MM.1S (cell line): ENCODE measurements at regions not wholly inside any gene's neighbourhood (a gene's known extent, or its start where the extent isn't known, plus 50 kb on each side); places are given as distances from the start of the nearest gene placed in this dataset.

Experiments used
- DNase-seq: peaks from one replicate; pipeline ENCODE4 v3.0.0-alpha.2; 2015
- H2AFZ ChIP-seq: fragments of 300-600 bp; sonication (generic); 2 replicates; pipeline ENCODE4 v1.6.0; 2016; ENCODE audit warnings: antibody characterized with exemption, low read length
- H3F3A ChIP-seq: fragments of 300-600 bp; sonication (generic); 2 replicates; pipeline ENCODE4 v1.6.1; 2016; ENCODE audit warnings: mild to moderate bottlenecking, antibody characterized with exemption, low read length, moderate library complexity, mixed read lengths; ENCODE audit not compliant: insufficient read depth
- H3K27ac ChIP-seq: fragments of 300-600 bp; sonication (generic); 2 replicates; pipeline ENCODE4 v1.5.1; 2016; ENCODE audit warnings: mild to moderate bottlenecking, low read length
- H3K27me3 ChIP-seq: fragments of 300-600 bp; sonication (generic); replicated peaks from 2 replicates; pipeline ENCODE4 v1.6.0; 2016; ENCODE audit warnings: low read length; ENCODE audit not compliant: insufficient read depth
- H3K36me3 ChIP-seq: fragments of 300-600 bp; sonication (generic); replicated peaks from 2 replicates; pipeline ENCODE4 v1.6.1; 2016; ENCODE audit warnings: mild to moderate bottlenecking, low read length, mixed read lengths; ENCODE audit not compliant: insufficient read depth
- H3K4me1 ChIP-seq: fragments of 300-600 bp; sonication (generic); 2 replicates; pipeline ENCODE4 v1.6.1; 2016; ENCODE audit warnings: low read length, mixed read lengths
- H3K4me2 ChIP-seq: fragments of 300-600 bp; sonication (generic); 2 replicates; pipeline ENCODE4 v1.6.0; 2016; ENCODE audit warnings: low read depth, low read length
- H3K4me3 ChIP-seq: fragments of 300-600 bp; sonication (generic); 2 replicates; pipeline ENCODE4 v1.5.1; 2016; ENCODE audit warnings: low read length, mixed read lengths
- H3K79me2 ChIP-seq: fragments of 300-600 bp; sonication (generic); 2 replicates; pipeline ENCODE4 v1.6.1; 2016; ENCODE audit warnings: mixed run types, low read length, mixed read lengths
- H3K9ac ChIP-seq: fragments of 300-600 bp; sonication (generic); 2 replicates; pipeline ENCODE4 v1.6.1; 2016; ENCODE audit warnings: low read length, mixed read lengths
- H3K9me2 ChIP-seq: fragments of 300-600 bp; sonication (generic); replicated peaks from 2 replicates; pipeline ENCODE4 v1.6.1; 2016; ENCODE audit warnings: mild to moderate bottlenecking, low read length, mixed read lengths; ENCODE audit not compliant: insufficient read depth
- H3K9me3 ChIP-seq: fragments of 300-600 bp; sonication (generic); replicated peaks from 2 replicates; pipeline ENCODE4 v1.6.1; 2016; ENCODE audit warnings: mild to moderate bottlenecking, low read length, mixed read lengths; ENCODE audit not compliant: insufficient read depth
- H4K20me1 ChIP-seq: fragments of 300-600 bp; sonication (generic); 2 replicates; pipeline ENCODE4 v1.6.1; 2016; ENCODE audit warnings: mild to moderate bottlenecking, low read length, moderate library complexity, mixed read lengths; ENCODE audit not compliant: insufficient read depth
- EZH2 ChIP-seq: fragments of 300-600 bp; sonication (generic); optimal IDR thresholded peaks from 2 replicates; pipeline ENCODE3; 2017; ENCODE audit warnings: low read depth, mild to moderate bottlenecking, antibody characterized with exemption, low read length, mixed read lengths
- EZH2phosphoT487 ChIP-seq: fragments of 300-600 bp; sonication (generic); IDR thresholded peaks from 2 replicates; pipeline ENCODE4 v1.6.1; 2018; ENCODE audit warnings: antibody characterized with exemption, low read length
- TF ChIP-seq, protein P1 (sequence below): fragments of 300-600 bp; sonication (generic); IDR thresholded peaks from 2 replicates; pipeline ENCODE4 v1.5.1; 2016; ENCODE audit warnings: antibody characterized with exemption, low read length, mixed read lengths

- Histone ChIP-seq H3K9me2 (no peaks in the 10 kb centered on the region), H3K27me3 (no peaks in the 10 kb centered on the region), H3K36me3 (no peaks in the 10 kb centered on the region), H3K27ac (no peak overlapping the region), H4K20me1 (no peaks in the 10 kb centered on the region), H3K9me3 (no peaks in the 10 kb centered on the region), H3K4me3 (no peak overlapping the region), H2AFZ (no peak overlapping the region), H3K9ac (no peak overlapping the region), H3K4me2 (no peak overlapping the region), H3K79me2 (no peaks in the 10 kb centered on the region), H3K4me1 (no peaks in the 10 kb centered on the region), H3F3A (no peaks in the 10 kb centered on the region)
- TF ChIP-seq, protein P1, sequence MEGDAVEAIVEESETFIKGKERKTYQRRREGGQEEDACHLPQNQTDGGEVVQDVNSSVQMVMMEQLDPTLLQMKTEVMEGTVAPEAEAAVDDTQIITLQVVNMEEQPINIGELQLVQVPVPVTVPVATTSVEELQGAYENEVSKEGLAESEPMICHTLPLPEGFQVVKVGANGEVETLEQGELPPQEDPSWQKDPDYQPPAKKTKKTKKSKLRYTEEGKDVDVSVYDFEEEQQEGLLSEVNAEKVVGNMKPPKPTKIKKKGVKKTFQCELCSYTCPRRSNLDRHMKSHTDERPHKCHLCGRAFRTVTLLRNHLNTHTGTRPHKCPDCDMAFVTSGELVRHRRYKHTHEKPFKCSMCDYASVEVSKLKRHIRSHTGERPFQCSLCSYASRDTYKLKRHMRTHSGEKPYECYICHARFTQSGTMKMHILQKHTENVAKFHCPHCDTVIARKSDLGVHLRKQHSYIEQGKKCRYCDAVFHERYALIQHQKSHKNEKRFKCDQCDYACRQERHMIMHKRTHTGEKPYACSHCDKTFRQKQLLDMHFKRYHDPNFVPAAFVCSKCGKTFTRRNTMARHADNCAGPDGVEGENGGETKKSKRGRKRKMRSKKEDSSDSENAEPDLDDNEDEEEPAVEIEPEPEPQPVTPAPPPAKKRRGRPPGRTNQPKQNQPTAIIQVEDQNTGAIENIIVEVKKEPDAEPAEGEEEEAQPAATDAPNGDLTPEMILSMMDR, result no peak
- no peak for TF ChIP-seq EZH2phosphoT487
- TF ChIP-seq EZH2, result no peak
- no peak for DNase-seq
Measured at GRCh38 chr20:55576981-55577380, 428.3 kb downstream of the CBLN4 start.

DNA sequence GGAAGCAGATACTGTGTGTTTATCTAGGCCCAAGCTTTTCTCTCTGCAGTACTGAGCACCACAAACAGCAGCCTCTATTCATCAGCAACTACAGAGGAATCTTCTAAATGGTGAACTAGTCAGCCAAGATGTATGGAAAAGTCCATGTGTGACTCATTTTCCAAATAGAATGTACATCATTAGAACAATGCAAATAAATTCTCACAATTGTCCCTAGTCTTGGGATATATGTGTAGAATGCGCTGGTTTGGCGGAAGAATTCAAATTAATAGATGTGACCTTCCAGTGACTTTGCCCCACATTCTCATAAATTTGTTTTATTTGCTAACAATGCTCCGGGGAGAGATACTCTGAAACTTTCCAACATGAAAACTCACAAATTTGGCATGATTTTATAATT lies 436.2 kb downstream of the CBLN4 start:
- Histone ChIP-seq H4K20me1 (no peaks in the 10 kb centered on the region), H3K9me2 (no peaks in the 10 kb centered on the region)
- TF ChIP-seq EZH2phosphoT487 (no peak), EZH2 (no peak)
- TF ChIP-seq, protein P1, result no peak

GRCh38 chr20:55567826-55568225 lies 437.5 kb downstream of the CBLN4 start:
- Histone ChIP-seq H2AFZ (no peak overlapping the region), H3K27me3 (no peaks in the 10 kb centered on the region), H3F3A (no peaks in the 10 kb centered on the region), H3K4me2 (no peak overlapping the region), H3K4me3 (no peak overlapping the region), H3K27ac (no peak overlapping the region), H3K79me2 (no peaks in the 10 kb centered on the region), H3K36me3 (no peaks in the 10 kb centered on the region), H3K9me2 (no peaks in the 10 kb centered on the region), H3K9ac (no peak overlapping the region), H3K9me3 (no peaks in the 10 kb centered on the region), H3K4me1 (no peaks in the 10 kb centered on the region), H4K20me1 (no peaks in the 10 kb centered on the region)
- TF ChIP-seq, protein P1, result no peak
- TF ChIP-seq EZH2phosphoT487 (no peak), EZH2 (no peak)
- no peak for DNase-seq

More for the DNA sequence above, 436.2 kb downstream of the CBLN4 start:
- no peaks in the 10 kb centered on the region for H3K27me3 ChIP-seq
- H2AFZ ChIP-seq, result no peak overlapping the region
- no peak overlapping the region for H3K4me2 ChIP-seq
- no peaks in the 10 kb centered on the region for H3F3A ChIP-seq
- H3K36me3 ChIP-seq, result no peaks in the 10 kb centered on the region
- no peak overlapping the region for H3K27ac ChIP-seq
- DNase-seq, result no peak
- H3K9ac ChIP-seq, result no peak overlapping the region
- H3K79me2 ChIP-seq, result no peaks in the 10 kb centered on the region
- H3K4me3 ChIP-seq, result no peak overlapping the region
- H3K9me3 ChIP-seq, result no peaks in the 10 kb centered on the region
- H3K4me1 ChIP-seq, result no peaks in the 10 kb centered on the region
